H1 (cell line): ENCODE measurements at regions not wholly inside any gene's neighbourhood (a gene's known extent, or its start where the extent isn't known, plus 50 kb on each side); places are given as distances from the start of the nearest gene placed in this dataset.

ENCODE experiments used
- CBX8 ChIP-seq: fragments of 300-800, 300-1000 bp; sonication (generic); IDR thresholded peaks from 2 replicates; pipeline ENCODE4 v1.7.1; 2016; ENCODE audit warnings: low read depth, low read length, borderline replicate concordance
- CHD7 ChIP-seq: fragments of 300-600 bp; sonication (generic); IDR thresholded peaks from 2 replicates; pipeline ENCODE4 v1.7.1; 2012; ENCODE audit warnings: low read length, moderate library complexity, mild to moderate bottlenecking, inconsistent platforms; ENCODE audit not compliant: insufficient replicate concordance
- TCF12 ChIP-seq: IDR thresholded peaks from 2 replicates; pipeline ENCODE4 v1.6.1; 2011; ENCODE audit warnings: low read depth, mild to moderate bottlenecking, low read length

GRCh38 chr1:194103516-194104246 lies 917.3 kb upstream of the B3GALT2 start (continued):
- TF ChIP-seq CHD7 (no peak), TCF12 (no peak), CBX8 (no peak)
